CD14-positive monocyte (primary cell): ENCODE measurements at regions not wholly inside any gene's neighbourhood (a gene's known extent, or its start where the extent isn't known, plus 50 kb on each side); places are given as distances from the start of the nearest gene placed in this dataset.

Source experiments
- DNase-seq, 3 donors: peaks; one replicate each; pipeline ENCODE4 v3.0.0-alpha.2; 2011 to 2022
- H2AFZ ChIP-seq: 2 replicates; pipeline ENCODE4 v1.6.0; 2012; ENCODE audit warnings: mild to moderate bottlenecking, low read depth, low read length, inconsistent platforms; ENCODE audit not compliant: insufficient read depth, poor library complexity, severe bottlenecking
- H3K27ac ChIP-seq, 2 donors: 1 replicate in 1 of 2; 2 replicates in 1 of 2; pipeline ENCODE4 v1.5.1; 2012 to 2013; ENCODE audit warnings: low read length in 2 of 2, control low read depth in 1 of 2, inconsistent platforms in 1 of 2, low read depth in 1 of 2, mild to moderate bottlenecking in 1 of 2
- H3K27me3 ChIP-seq, 2 donors: one replicate each; pipeline versions ENCODE4 v1.6.0 to v1.6.1; 2011 to 2013; ENCODE audit warnings: low read length in 2 of 2; ENCODE audit not compliant: control insufficient read depth in 2 of 2, insufficient read depth in 2 of 2
- H3K36me3 ChIP-seq, 2 donors: replicated peaks in 1 of 2; 1 replicate in 1 of 2; 2 replicates in 1 of 2; pipeline versions ENCODE4 v1.5.1 to v1.6.1; 2012 to 2013; ENCODE audit warnings: low read length in 2 of 2, control low read depth in 1 of 2, inconsistent platforms in 1 of 2, mild to moderate bottlenecking in 1 of 2; ENCODE audit not compliant: insufficient read depth in 2 of 2, control insufficient read depth in 1 of 2
- H3K4me1 ChIP-seq, 2 donors: 1 replicate in 1 of 2; 2 replicates in 1 of 2; pipeline versions ENCODE4 v1.5.1 to v1.6.1; 2012 to 2013; ENCODE audit warnings: low read length in 2 of 2, control low read depth in 1 of 2, inconsistent platforms in 1 of 2, mild to moderate bottlenecking in 1 of 2, moderate library complexity in 1 of 2; ENCODE audit not compliant: insufficient read depth in 2 of 2, control insufficient read depth in 1 of 2
- H3K4me2 ChIP-seq: replicated peaks from 2 replicates; pipeline ENCODE3; 2012; ENCODE audit warnings: low read length, moderate library complexity, mild to moderate bottlenecking; ENCODE audit not compliant: poor library complexity, severe bottlenecking; ENCODE audit errors: extremely low read depth
- H3K4me3 ChIP-seq, 3 experiments: fragments of 200-600 bp in 1 of 3; sonication (generic) in 1 of 3; replicated peaks in 1 of 3; 1 replicate in 2 of 3; 2 replicates in 1 of 3; pipeline ENCODE4 v1.5.1; 2011 to 2013; ENCODE audit warnings: low read length in 3 of 3, mild to moderate bottlenecking in 3 of 3, control low read depth in 2 of 3, low read depth in 2 of 3, inconsistent platforms in 1 of 3, moderate library complexity in 1 of 3
- H3K79me2 ChIP-seq: 2 replicates; pipeline ENCODE4 v1.6.0; 2012; ENCODE audit warnings: mild to moderate bottlenecking, control low read depth, inconsistent platforms, low read length, moderate library complexity; ENCODE audit not compliant: insufficient read depth
- H3K9ac ChIP-seq: 2 replicates; pipeline ENCODE4 v1.6.0; 2017; ENCODE audit warnings: low read length, mild to moderate bottlenecking; ENCODE audit not compliant: insufficient read depth, poor library complexity, severe bottlenecking
- H3K9me3 ChIP-seq, 2 donors: replicated peaks in 1 of 2; 1 replicate in 1 of 2; 2 replicates in 1 of 2; pipeline versions ENCODE4 v1.5.1 to v1.6.1; 2012 to 2013; ENCODE audit warnings: low read length in 2 of 2, control low read depth in 1 of 2; ENCODE audit not compliant: control insufficient read depth in 1 of 2, insufficient read depth in 1 of 2
- H4K20me1 ChIP-seq: 2 replicates; pipeline ENCODE4 v1.6.0; 2012; ENCODE audit warnings: mild to moderate bottlenecking, low read length, control low read depth, moderate library complexity; ENCODE audit not compliant: insufficient read depth
- H3K27ac Mint-ChIP-seq, 7 donors: one replicate each; pipeline ENCODE4 v1.8.0; 2020; ENCODE audit warnings: mild to moderate bottlenecking in 7 of 7, mixed read lengths in 7 of 7, moderate library complexity in 6 of 7, inconsistent platforms in 2 of 7
- H3K27me3 Mint-ChIP-seq, 3 donors: one replicate each; pipeline ENCODE4 v1.8.0; 2021 to 2022; ENCODE audit warnings: low read depth in 3 of 3, mild to moderate bottlenecking in 3 of 3, mixed read lengths in 3 of 3, moderate library complexity in 3 of 3, inconsistent platforms in 1 of 3
- H3K36me3 Mint-ChIP-seq, 2 donors: one replicate each; pipeline ENCODE4 v1.8.0; 2020; ENCODE audit warnings: mixed read lengths in 2 of 2, inconsistent platforms in 1 of 2, mild to moderate bottlenecking in 1 of 2
- H3K4me1 Mint-ChIP-seq: one replicate; pipeline ENCODE4 v1.8.0; 2020; ENCODE audit warnings: mild to moderate bottlenecking, mixed read lengths
- H3K4me3 Mint-ChIP-seq, 2 donors: one replicate each; pipeline ENCODE4 v1.8.0; 2020; ENCODE audit warnings: mild to moderate bottlenecking in 2 of 2, mixed read lengths in 2 of 2, moderate library complexity in 1 of 2
- H3K9me3 Mint-ChIP-seq, 7 donors: one replicate each; pipeline ENCODE4 v1.8.0; 2020 to 2022; ENCODE audit warnings: mixed read lengths in 7 of 7, mild to moderate bottlenecking in 6 of 7, moderate library complexity in 6 of 7, inconsistent platforms in 2 of 7
- CTCF ChIP-seq: fragments of 200-600 bp; IDR thresholded peaks from one replicate; pipeline ENCODE4 v1.8.0; 2022; ENCODE audit warnings: antibody characterized with exemption, mild to moderate bottlenecking
- WGBS: methylation state at CpG from one replicate; pipeline ENCODE4 v1.1.5; 2013; ENCODE audit warnings: missing lambda C conversion rate; ENCODE audit not compliant: insufficient coverage; 5-methylcytosine and 5-hydroxymethylcytosine counted together
- intact Hi-C, 2 donors: fragments of 100-400 bp; cut with micrococcal nuclease; formaldehyde crosslinking; loops; one replicate each; pipeline versions ENCODE4 v1.15.0 to v1.15.1; 2023

- Histone ChIP-seq H3K36me3 (no peaks in the 10 kb centered on the region), H3K4me3 (no peak overlapping the region), H4K20me1 (no peaks in the 10 kb centered on the region), H3K4me2 (no peak overlapping the region), H2AFZ (no peak overlapping the region), H3K9me3 (peaks cover 5 to 11% of the 10 kb centered on the region in 2 donors), H3K79me2 (no peaks in the 10 kb centered on the region), H3K27me3 (no peaks in the 10 kb centered on the region), H3K4me1 (peaks cover 29 to 39% of the 10 kb centered on the region in 2 donors), H3K27ac (no peak overlapping the region), H3K9ac (no peak overlapping the region)
- Mint-ChIP-seq H3K27me3 (peaks cover 0 to 2% (median 0%) of the 10 kb centered on the region in 3 donors), H3K4me3 (no peak overlapping the region), H3K4me1 (peaks cover 24% of the 10 kb centered on the region), H3K36me3 (peaks cover 0 to 2% of the 10 kb centered on the region in 2 donors), H3K27ac (no peak overlapping the region), H3K9me3 (peaks cover 6 to 15% (median 11%) of the 10 kb centered on the region in 7 donors)
- intact Hi-C loops = no loop called here
- DNase-seq = no peak
- TF ChIP-seq CTCF = no peak
- WGBS = no CpG with 5 or more reads among the region's 1 CpG
These were observed 325.2 kb upstream of the POGK start for GRCh38 chr1:166514067-166514466.

GRCh38 chr1:166527752-166528151 is 311.5 kb upstream of the POGK start:
- Histone ChIP-seq H3K4me1 (no peaks in the 10 kb centered on the region), H3K36me3 (no peaks in the 10 kb centered on the region), H3K27ac (no peak overlapping the region), H4K20me1 (no peaks in the 10 kb centered on the region), H3K9ac (no peak overlapping the region), H3K27me3 (peaks cover 0 to 2% of the 10 kb centered on the region in 2 donors), H3K4me2 (no peak overlapping the region), H3K9me3 (no peaks in the 10 kb centered on the region), H3K79me2 (no peaks in the 10 kb centered on the region), H2AFZ (no peak overlapping the region), H3K4me3 (no peak overlapping the region)
- H3K27ac Mint-ChIP-seq = no peak overlapping the region
- intact Hi-C loops = no loop called here
- H3K9me3 Mint-ChIP-seq = peaks cover 0 to 7% (median 3%) of the 10 kb centered on the region in 7 donors
- no peak for DNase-seq
- peaks cover 0 to 3% (median 2%) of the 10 kb centered on the region in 3 donors for H3K27me3 Mint-ChIP-seq
- WGBS = no CpG with 5 or more reads among the region's 2 CpGs
- no peaks in the 10 kb centered on the region for H3K36me3 Mint-ChIP-seq
- H3K4me3 Mint-ChIP-seq = no peak overlapping the region
- no peak for TF ChIP-seq CTCF
- H3K4me1 Mint-ChIP-seq = no peaks in the 10 kb centered on the region
